Peyer's patch (tissue), 4 donors: ENCODE measurements at regions not wholly inside any gene's neighbourhood (a gene's known extent, or its start where the extent isn't known, plus 50 kb on each side); places are given as distances from the start of the nearest gene placed in this dataset.

Experiments
- DNase-seq, 3 donors: peaks; one replicate each; pipeline ENCODE4 v3.0.0-alpha.2; 2017 to 2019
- H3K27ac ChIP-seq, 4 donors: fragments of 200-600 bp; sonication (generic); one replicate each; pipeline ENCODE4 v1.5.1; 2016 to 2019
- H3K27me3 ChIP-seq, 2 donors: fragments of 200-600 bp; sonication (generic); one replicate each; pipeline ENCODE4 v1.5.1; 2019
- H3K36me3 ChIP-seq, 3 donors: fragments of 200-600 bp; sonication (generic); one replicate each; pipeline ENCODE4 v1.5.1; 2016 to 2019
- H3K4me1 ChIP-seq, 4 donors: fragments of 200-600 bp; sonication (generic); one replicate each; pipeline ENCODE4 v1.5.1; 2016 to 2019
- H3K4me3 ChIP-seq, 4 donors: fragments of 200-600 bp; sonication (generic); 1 replicate in 3 of 4; 2 replicates in 1 of 4; pipeline ENCODE4 v1.5.1; 2016 to 2019; ENCODE audit warnings: mild to moderate bottlenecking in 1 of 4
- H3K9me3 ChIP-seq, 4 donors: fragments of 200-600 bp; sonication (generic); one replicate each; pipeline ENCODE4 v1.5.1; 2016 to 2019; ENCODE audit warnings: mild to moderate bottlenecking in 1 of 4
- CTCF ChIP-seq, 6 experiments: fragments of 450-650 bp in 4 of 6; fragments of 200-600 bp in 2 of 6; sonication (generic) in 1 of 6; IDR thresholded peaks; one replicate each; pipeline ENCODE4 v1.5.1; 2017 to 2019; ENCODE audit warnings: antibody characterized with exemption in 6 of 6, mild to moderate bottlenecking in 3 of 6, moderate library complexity in 1 of 6
- POLR2A ChIP-seq, 2 donors: fragments of 450-650 bp; IDR thresholded peaks; one replicate each; pipeline ENCODE4 v1.5.1; 2017; ENCODE audit warnings: antibody characterized with exemption in 2 of 2, mild to moderate bottlenecking in 2 of 2, moderate library complexity in 2 of 2

GRCh38 chr2:236879416-236879963, 206.2 kb upstream of the COPS8 start:
- DNase-seq = no peak
- H3K9me3 ChIP-seq = no peaks in the 10 kb centered on the region
- no peak overlapping the region for H3K4me3 ChIP-seq
- no peak for TF ChIP-seq CTCF (IDR thresholded peaks at IDR 0.05)
- TF ChIP-seq POLR2A (IDR thresholded peaks at IDR 0.05) = no peak
- no peaks in the 10 kb centered on the region for H3K4me1 ChIP-seq
- H3K27ac ChIP-seq = no peak overlapping the region
- no peaks in the 10 kb centered on the region for H3K36me3 ChIP-seq
- no peaks in the 10 kb centered on the region for H3K27me3 ChIP-seq

- Histone ChIP-seq H3K9me3 (no peaks in the 10 kb centered on the region), H3K4me3 (no peak overlapping the region), H3K4me1 (no peaks in the 10 kb centered on the region), H3K36me3 (no peaks in the 10 kb centered on the region), H3K27ac (no peak overlapping the region), H3K27me3 (no peaks in the 10 kb centered on the region)
- DNase-seq = no peak
- no peak for TF ChIP-seq CTCF (IDR thresholded peaks at IDR 0.05)
- TF ChIP-seq POLR2A (IDR thresholded peaks at IDR 0.05) = no peak
Measured at GRCh38 chr2:236882074-236882473, 203.6 kb upstream of the COPS8 start.

- Histone ChIP-seq H3K36me3 (no peaks in the 10 kb centered on the region), H3K27me3 (no peaks in the 10 kb centered on the region), H3K4me1 (peaks cover 0 to under 1% (median 0%) of the 10 kb centered on the region in 4 donors), H3K27ac (no peak overlapping the region), H3K4me3 (no peak overlapping the region), H3K9me3 (no peaks in the 10 kb centered on the region)
- TF ChIP-seq CTCF (IDR thresholded peaks at IDR 0.05) (no peak), POLR2A (IDR thresholded peaks at IDR 0.05) (no peak)
- no peak for DNase-seq
Measured at GRCh38 chr2:236882930-236883329, 202.8 kb upstream of the COPS8 start.

- H3K4me1 ChIP-seq = peaks cover 0 to 9% (median 0%) of the 10 kb centered on the region in 4 donors
- TF ChIP-seq CTCF (IDR thresholded peaks at IDR 0.05) (no peak), POLR2A (IDR thresholded peaks at IDR 0.05) (no peak)
- no peaks in the 10 kb centered on the region for H3K9me3 ChIP-seq
- no peaks in the 10 kb centered on the region for H3K36me3 ChIP-seq
- no peak overlapping the region for H3K4me3 ChIP-seq
- DNase-seq = no peak
- H3K27ac ChIP-seq = no peak overlapping the region
- no peaks in the 10 kb centered on the region for H3K27me3 ChIP-seq
Measured at GRCh38 chr2:236883819-236884218, 201.9 kb upstream of the COPS8 start.

- Histone ChIP-seq H3K27ac (no peak overlapping the region), H3K36me3 (no peaks in the 10 kb centered on the region), H3K4me1 (peaks cover 0 to 9% (median 0%) of the 10 kb centered on the region in 4 donors), H3K27me3 (no peaks in the 10 kb centered on the region), H3K4me3 (no peak overlapping the region), H3K9me3 (no peaks in the 10 kb centered on the region)
- DNase-seq = no peak
- TF ChIP-seq CTCF (IDR thresholded peaks at IDR 0.05) = no peak
- TF ChIP-seq POLR2A (IDR thresholded peaks at IDR 0.05) = no peak
Measured at GRCh38 chr2:236884569-236885175, 201.0 kb upstream of the COPS8 start.
